HCT116 (cell line): ENCODE measurements at regions not wholly inside any gene's neighbourhood (a gene's known extent, or its start where the extent isn't known, plus 50 kb on each side); places are given as distances from the start of the nearest gene placed in this dataset.

ENCODE experiments used
- ATAC-seq: fragments of 200-7000 bp; cut with Tn5 transposase; 2 replicates; pipeline ENCODE4 v1.9.1; 2020; ENCODE audit warnings: mild to moderate bottlenecking, moderate library complexity
- BruUV-seq: library from RNA; stranded (reverse); fragments of 400-500 nt; replicated peaks from 2 replicates; lab custom pipeline; 2021; lab: Mats Ljungman, UMichigan
- CTCF ChIA-PET: fragments of 300-600 bp; sonication (Branson Sonifier 250); formaldehyde crosslinking; loops from one replicate; lab custom pipeline; 2021; ENCODE audit warnings: antibody characterized with exemption; lab: Charles Lee
- POLR2A ChIA-PET: fragments of 300-600, 350-600 bp; sonication (Branson Sonifier 250); formaldehyde crosslinking; loops from one replicate; lab custom pipeline; 2021; ENCODE audit warnings: antibody characterized with exemption; lab: Charles Lee
- RAD21 ChIA-PET, 2 experiments: fragments of 300-600 bp; sonication (Branson Sonifier 250); formaldehyde crosslinking; loops; one replicate each; lab custom pipeline; 2023; ENCODE audit warnings: low total read pairs in 2 of 2; ENCODE audit not compliant: uncharacterized antibody in 2 of 2, unreplicated experiment in 2 of 2, low non-redundant PET in 1 of 2; lab: Charles Lee
- DNase-seq: peaks from one replicate; pipeline ENCODE4 v3.0.0-alpha.2; 2010; ENCODE audit warnings: low read depth, low spot score
- H2AFZ ChIP-seq: fragments of 200-600 bp; shearing (Covaris generic), sonication (generic); 2 replicates; pipeline ENCODE4 v1.6.1; 2017; ENCODE audit warnings: low read depth, mixed run types, mixed read lengths, antibody characterized with exemption, low read length; ENCODE audit not compliant: poor library complexity, severe bottlenecking
- H3K27ac ChIP-seq: 2 replicates; pipeline ENCODE4 v1.5.1; 2012; ENCODE audit warnings: low read depth, low read length
- H3K27me3 ChIP-seq: fragments of 200-600 bp; sonication (generic); 2 replicates; pipeline ENCODE4 v1.6.1; 2016; ENCODE audit warnings: mixed run types, low read length, mixed read lengths; ENCODE audit not compliant: insufficient read depth
- H3K36me3 ChIP-seq, 2 experiments: fragments of 200-500 bp in 1 of 2; fragments of 200-600 bp in 1 of 2; sonication (Bioruptor generic) in 1 of 2; sonication (generic) in 1 of 2; 2 replicates each; pipeline versions ENCODE4 v1.5.1 to v1.6.1; 2014 to 2016; ENCODE audit warnings: low read length in 2 of 2, inconsistent platforms in 1 of 2, mixed read lengths in 1 of 2, mixed run types in 1 of 2; ENCODE audit not compliant: insufficient read depth in 2 of 2, control insufficient read depth in 1 of 2
- H3K4me1 ChIP-seq, 2 experiments: fragments of 200-600 bp in 1 of 2; sonication (generic) in 1 of 2; 2 replicates each; pipeline versions ENCODE4 v1.5.1 to v1.6.1; 2012 to 2017; ENCODE audit warnings: low read length in 2 of 2, inconsistent platforms in 1 of 2, mild to moderate bottlenecking in 1 of 2, mixed read lengths in 1 of 2, mixed run types in 1 of 2, moderate library complexity in 1 of 2; ENCODE audit not compliant: insufficient read depth in 2 of 2, control insufficient read depth in 1 of 2
- H3K4me2 ChIP-seq: fragments of 200-600 bp; sonication (generic); 2 replicates; pipeline ENCODE4 v1.6.1; 2017; ENCODE audit warnings: mixed run types, low read length, mixed read lengths
- H3K4me3 ChIP-seq, 2 experiments: fragments of 200-600 bp in 1 of 2; sonication (generic) in 1 of 2; replicated peaks in 1 of 2; 2 replicates each; pipeline ENCODE4 v1.5.1; 2011 to 2016; ENCODE audit warnings: low read length in 2 of 2, control low read depth in 1 of 2, low read depth in 1 of 2, mild to moderate bottlenecking in 1 of 2, mixed read lengths in 1 of 2, mixed run types in 1 of 2
- H3K79me2 ChIP-seq: fragments of 200-600 bp; sonication (generic); 2 replicates; pipeline ENCODE4 v1.6.1; 2017; ENCODE audit warnings: mild to moderate bottlenecking, mixed run types, low read length, moderate library complexity, mixed read lengths; ENCODE audit not compliant: insufficient read depth
- H3K9ac ChIP-seq: fragments of 200-600 bp; sonication (generic); 2 replicates; pipeline ENCODE4 v1.6.1; 2016; ENCODE audit warnings: low read length, mixed read lengths
- H3K9me2 ChIP-seq: fragments of 200-600 bp; sonication (generic), shearing (Covaris generic); 2 replicates; pipeline ENCODE4 v1.6.1; 2017; ENCODE audit warnings: mixed run types, mild to moderate bottlenecking, moderate library complexity; ENCODE audit not compliant: insufficient read depth
- H3K9me3 ChIP-seq, 2 experiments: fragments of 200-500 bp in 1 of 2; fragments of 200-600 bp in 1 of 2; sonication (Bioruptor generic) in 1 of 2; sonication (generic) in 1 of 2; 2 replicates each; pipeline ENCODE4 v1.6.1; 2014 to 2017; ENCODE audit warnings: low read length in 2 of 2, mixed read lengths in 2 of 2, inconsistent platforms in 1 of 2, low read depth in 1 of 2, mild to moderate bottlenecking in 1 of 2, mixed run types in 1 of 2, moderate library complexity in 1 of 2; ENCODE audit not compliant: control insufficient read depth in 1 of 2, insufficient read depth in 1 of 2
- H4K20me1 ChIP-seq: fragments of 200-600 bp; sonication (generic), shearing (Covaris generic); 2 replicates; pipeline ENCODE4 v1.6.1; 2017; ENCODE audit warnings: mixed run types, mild to moderate bottlenecking, moderate library complexity; ENCODE audit not compliant: insufficient read depth
- ATF3 ChIP-seq: IDR thresholded peaks from 2 replicates; pipeline ENCODE4 v1.6.1; 2012
- CBX3 ChIP-seq: IDR thresholded peaks from 2 replicates; pipeline ENCODE4 v1.6.1; 2012; ENCODE audit warnings: low read depth
- CTCF ChIP-seq, 3 experiments: fragments of 200-600 bp in 1 of 3; sonication (generic) in 1 of 3; IDR thresholded peaks in 2 of 3; conservative IDR thresholded peaks in 1 of 3; 2 replicates each; pipeline ENCODE4 v1.5.1; 2012 to 2017; ENCODE audit warnings: low read depth in 2 of 3, low read length in 2 of 3, antibody characterized with exemption in 1 of 3, borderline replicate concordance in 1 of 3, control low read depth in 1 of 3, mild to moderate bottlenecking in 1 of 3, mixed read lengths in 1 of 3, mixed run types in 1 of 3, moderate library complexity in 1 of 3; ENCODE audit not compliant: insufficient read depth in 1 of 3
- EGR1 ChIP-seq: IDR thresholded peaks from 2 replicates; pipeline ENCODE4 v1.6.1; 2012; ENCODE audit warnings: low read depth
- ELF1 ChIP-seq: IDR thresholded peaks from 2 replicates; pipeline ENCODE4 v1.6.1; 2012; ENCODE audit warnings: low read depth, borderline replicate concordance
- EZH2 ChIP-seq: fragments of 200-600 bp; sonication (generic); IDR thresholded peaks from 2 replicates; pipeline ENCODE4 v1.6.1; 2017; ENCODE audit warnings: antibody characterized with exemption, mixed run types
- EZH2phosphoT487 ChIP-seq: fragments of 200-600 bp; IDR thresholded peaks from 2 replicates; pipeline ENCODE4 v1.6.1; 2018; ENCODE audit warnings: antibody characterized with exemption, borderline replicate concordance
- FOSL1 ChIP-seq: IDR thresholded peaks from 2 replicates; pipeline ENCODE4 v1.6.1; 2012; ENCODE audit warnings: low read depth
- JUND ChIP-seq: IDR thresholded peaks from 2 replicates; pipeline ENCODE4 v1.6.1; 2012
- POLR2A ChIP-seq: IDR thresholded peaks from 2 replicates; pipeline ENCODE4 v1.7.0; 2011; ENCODE audit warnings: borderline replicate concordance; ENCODE audit not compliant: insufficient read depth, insufficient read length; ENCODE audit errors: extremely low read depth
- POLR2AphosphoS5 ChIP-seq: IDR thresholded peaks from 2 replicates; pipeline ENCODE4 v1.6.1; 2011; ENCODE audit warnings: mild to moderate bottlenecking, low read depth, low read length, moderate library complexity
- RAD21 ChIP-seq: IDR thresholded peaks from 2 replicates; pipeline ENCODE4 v1.6.1; 2012; ENCODE audit warnings: low read depth, mild to moderate bottlenecking
- SIN3A ChIP-seq: IDR thresholded peaks from 2 replicates; pipeline ENCODE4 v1.6.1; 2012; ENCODE audit warnings: low read depth
- SRF ChIP-seq: IDR thresholded peaks from 2 replicates; pipeline ENCODE4 v1.6.1; 2012; ENCODE audit warnings: low read depth
- TCF7L2 ChIP-seq: IDR thresholded peaks from 2 replicates; pipeline ENCODE4 v1.7.0; 2011; ENCODE audit warnings: borderline replicate concordance, inconsistent platforms; ENCODE audit not compliant: insufficient read depth, insufficient read length; ENCODE audit errors: extremely low read depth
- YY1 ChIP-seq: IDR thresholded peaks from 2 replicates; pipeline ENCODE4 v1.6.1; 2011; ENCODE audit warnings: low read length, low read depth, moderate library complexity, mild to moderate bottlenecking; ENCODE audit not compliant: insufficient replicate concordance; ENCODE audit errors: extremely low read depth
- ZFX ChIP-seq: fragments of 450-650 bp; IDR thresholded peaks from 2 replicates; pipeline ENCODE4 v1.6.1; 2017
- ZNF274 ChIP-seq: fragments of 200-500 bp; sonication (Bioruptor generic); IDR thresholded peaks from 2 replicates; pipeline ENCODE4 v1.6.1; 2014; ENCODE audit warnings: mild to moderate bottlenecking, low read depth, low read length, inconsistent platforms
- intact Hi-C: fragments of 100-400 bp; cut with micrococcal nuclease; formaldehyde crosslinking; loops from 2 replicates; pipeline ENCODE4 v1.10.0; 2022

- H3K4me2 ChIP-seq: no peak overlapping the region
- no peaks in the 10 kb centered on the region for H3K9me2 ChIP-seq
- no peak for TF ChIP-seq TCF7L2
- TF ChIP-seq FOSL1: no peak
- TF ChIP-seq POLR2A: no peak
- TF ChIP-seq ZNF274: no peak
- TF ChIP-seq CTCF (IDR thresholded peaks at IDR 0.05 in 2 of 3, conservative IDR thresholded peaks at IDR 0.05 in 1 of 3; ENCODE audit: borderline replicate concordance in 1 of 3, insufficient read depth in 1 of 3, low read depth in 2 of 3, low read length in 2 of 3): no peak
- TF ChIP-seq ELF1: no peak
- no peak for TF ChIP-seq POLR2AphosphoS5
- TF ChIP-seq SRF: no peak
- TF ChIP-seq YY1: no peak
- no peak for TF ChIP-seq CBX3
- TF ChIP-seq JUND: no peak
- TF ChIP-seq ZFX: no peak
- TF ChIP-seq RAD21: no peak
- no peak for TF ChIP-seq ATF3
- no peak for TF ChIP-seq EZH2
- TF ChIP-seq SIN3A: no peak
- no peak for TF ChIP-seq EGR1
- no peak for TF ChIP-seq EZH2phosphoT487
- H2AFZ ChIP-seq: no peak overlapping the region
- ATAC-seq: no peak
- H3K79me2 ChIP-seq: no peaks in the 10 kb centered on the region
- ChIA-PET CTCF (no interaction called here), POLR2A (no interaction called here), RAD21 (no interaction called here)
- BruUV-seq: no TSS peak
- H3K27ac ChIP-seq: no peak overlapping the region
- intact Hi-C loops: no loop called here
- H3K27me3 ChIP-seq: no peaks in the 10 kb centered on the region
- no peaks in the 10 kb centered on the region for H3K4me1 ChIP-seq
- no peaks in the 10 kb centered on the region for H4K20me1 ChIP-seq
- H3K4me3 ChIP-seq: no peak overlapping the region
- H3K9ac ChIP-seq: no peak overlapping the region
- peaks cover 0 to 21% of the 10 kb centered on the region in 2 experiments; a peak in 2 of 4 replicates for H3K9me3 ChIP-seq
- H3K36me3 ChIP-seq: no peaks in the 10 kb centered on the region
- no peak for DNase-seq
Observed at GRCh38 chr5:31133488-31133887, 60.0 kb upstream of the CDH6 start.
